A172 (cell line): ENCODE measurements at regions not wholly inside any gene's neighbourhood (a gene's known extent, or its start where the extent isn't known, plus 50 kb on each side); places are given as distances from the start of the nearest gene placed in this dataset.

Experiments
- DNase-seq: peaks from one replicate; pipeline ENCODE4 v3.0.0-alpha.2; 2015; ENCODE audit warnings: low spot score

DNA sequence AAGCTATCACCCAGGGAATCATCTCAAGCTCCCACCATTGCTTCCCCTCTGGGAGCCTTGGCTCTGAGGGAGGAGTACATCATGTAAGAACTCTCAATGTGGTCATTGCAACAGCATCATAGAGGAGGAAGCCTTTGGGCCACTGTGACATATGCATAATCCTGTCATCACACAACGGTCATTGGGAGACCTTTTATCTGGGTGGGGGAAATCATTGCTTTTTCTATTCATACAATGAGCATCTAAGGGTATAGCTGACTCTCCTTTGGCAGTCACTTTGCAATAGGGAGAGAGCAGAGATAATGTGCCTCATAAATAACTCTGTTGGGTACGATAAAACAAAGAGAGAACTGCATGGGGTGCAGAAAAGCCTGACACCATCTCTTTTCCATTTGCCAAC is 155.2 kb upstream of the KCNIP4 start:
- DNase-seq = no peak

DNA sequence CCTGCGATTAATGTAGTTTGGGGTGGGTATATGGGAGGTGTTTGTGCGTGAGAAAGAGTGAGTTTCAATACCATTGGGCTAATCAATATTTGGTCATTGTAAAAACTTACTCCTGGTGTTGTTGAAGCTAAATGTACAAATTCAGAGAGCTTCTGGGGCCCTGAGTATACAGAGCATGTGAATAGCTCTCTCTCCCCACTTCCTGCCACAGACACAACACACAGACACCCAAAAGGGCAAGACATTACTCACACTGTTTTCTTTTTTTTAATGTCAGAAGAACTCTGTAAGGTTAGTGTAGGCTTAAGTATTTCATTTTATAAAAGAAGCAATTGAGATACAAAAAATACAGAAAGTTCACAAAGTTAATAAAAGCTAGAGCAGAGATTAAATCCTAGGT is 151.3 kb upstream of the KCNIP4 start:
- peak; percentile 30 for DNase-seq

DNA sequence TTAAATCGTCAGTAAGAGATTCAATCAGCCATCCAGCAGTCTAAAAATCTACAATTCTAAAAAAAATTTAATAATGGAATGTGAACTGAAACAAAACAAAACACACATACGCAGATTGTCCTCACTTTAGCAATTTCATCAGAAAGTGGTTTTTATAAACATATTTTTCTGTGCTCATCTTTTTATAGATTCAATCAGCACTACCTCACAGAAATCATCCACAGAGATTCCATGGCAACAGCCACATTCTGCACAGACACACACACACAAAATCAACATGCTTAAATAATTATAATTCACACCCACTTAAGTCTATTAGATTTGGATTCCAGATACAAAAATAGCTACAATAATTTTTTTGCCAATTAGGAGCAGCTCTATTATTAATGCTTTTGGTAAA is 149.0 kb upstream of the KCNIP4 start:
- DNase-seq = no peak

DNA sequence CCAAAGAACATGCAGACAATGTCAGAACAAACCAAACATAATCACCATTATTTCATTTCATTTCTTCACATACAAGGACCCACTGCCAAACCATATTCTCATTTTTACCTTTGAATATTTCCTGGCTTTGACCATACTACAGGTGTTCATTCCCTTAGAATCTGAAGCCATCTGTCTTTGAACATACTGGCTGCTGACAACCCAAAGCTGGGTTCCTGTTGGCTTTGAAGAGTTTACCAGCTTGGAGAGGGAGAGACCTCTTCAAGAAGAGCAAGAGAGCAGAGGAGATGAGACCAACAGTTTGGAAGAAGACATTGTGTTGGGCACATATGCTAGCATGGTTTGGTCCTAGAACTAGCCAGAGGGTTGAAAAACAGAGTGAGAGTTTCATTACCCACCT is 145.6 kb upstream of the KCNIP4 start:
- no peak for DNase-seq

GRCh38 chr4:22093126-22093525 is 144.6 kb upstream of the KCNIP4 start:
- no peak for DNase-seq

DNA sequence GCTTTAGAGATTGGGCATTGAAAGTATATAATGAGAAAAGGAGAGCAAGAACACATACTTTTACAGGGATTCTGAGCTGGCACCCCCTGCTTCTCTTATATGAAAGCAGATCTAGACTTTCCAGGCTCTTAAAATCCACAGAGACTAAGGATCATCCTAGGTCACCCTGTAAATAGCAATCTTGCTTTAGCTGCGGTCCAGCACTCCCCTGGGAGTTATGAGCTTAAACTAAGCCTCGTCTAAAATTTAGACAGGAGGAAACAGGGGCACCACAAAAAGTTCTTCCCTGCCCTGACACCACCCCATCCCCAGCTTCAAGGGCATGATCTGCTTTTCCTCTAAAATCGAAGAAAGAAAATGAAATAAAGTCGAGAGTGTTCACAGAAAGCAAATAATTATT is 143.3 kb upstream of the KCNIP4 start:
- no peak for DNase-seq

GRCh38 chr4:22091352-22091717 is 142.8 kb upstream of the KCNIP4 start:
- no peak for DNase-seq

- no peak for DNase-seq
These were observed 142.2 kb upstream of the KCNIP4 start for GRCh38 chr4:22090661-22091351.

DNA sequence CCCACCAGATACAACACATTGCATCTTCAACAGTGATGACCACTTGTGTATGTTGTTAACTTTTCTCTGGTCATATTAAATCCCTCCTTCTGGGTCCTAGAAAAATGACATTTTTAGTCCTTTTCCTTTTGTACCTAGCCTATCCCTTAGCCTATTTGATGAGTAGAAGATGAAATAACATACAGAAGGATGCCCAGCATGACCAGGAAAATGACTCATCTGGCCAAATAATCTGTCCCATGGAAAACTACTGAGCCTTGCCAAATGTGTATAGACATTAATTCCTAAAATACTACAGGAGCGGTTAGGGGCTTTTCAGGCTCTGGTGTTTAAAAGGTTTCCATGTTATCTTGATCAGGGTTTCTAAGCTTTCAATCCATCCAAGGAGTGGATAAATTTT is 129.0 kb upstream of the KCNIP4 start:
- peak; percentile 4 for DNase-seq

DNA sequence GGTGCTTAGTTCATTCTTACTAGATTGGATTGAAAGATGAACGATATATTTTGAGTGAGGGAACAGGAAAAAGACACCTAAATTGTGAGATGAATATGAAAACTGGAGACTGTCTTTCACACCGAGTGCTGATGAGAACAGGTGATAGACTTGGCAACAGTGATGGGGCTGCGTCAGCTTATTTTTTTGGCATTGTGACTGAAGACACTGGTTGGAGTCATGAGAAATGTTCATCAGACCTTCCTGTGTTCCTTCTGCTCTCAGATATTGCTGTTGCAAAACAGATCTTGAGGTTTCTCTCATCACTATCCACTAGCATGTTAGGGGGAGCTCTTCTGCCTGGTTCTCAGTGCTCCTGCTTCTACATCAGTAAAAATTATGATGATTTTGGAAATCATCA is 124.2 kb upstream of the KCNIP4 start:
- no peak for DNase-seq

- DNase-seq = no peak
These were observed 123.7 kb upstream of the KCNIP4 start for GRCh38 chr4:22072240-22072639.

DNA sequence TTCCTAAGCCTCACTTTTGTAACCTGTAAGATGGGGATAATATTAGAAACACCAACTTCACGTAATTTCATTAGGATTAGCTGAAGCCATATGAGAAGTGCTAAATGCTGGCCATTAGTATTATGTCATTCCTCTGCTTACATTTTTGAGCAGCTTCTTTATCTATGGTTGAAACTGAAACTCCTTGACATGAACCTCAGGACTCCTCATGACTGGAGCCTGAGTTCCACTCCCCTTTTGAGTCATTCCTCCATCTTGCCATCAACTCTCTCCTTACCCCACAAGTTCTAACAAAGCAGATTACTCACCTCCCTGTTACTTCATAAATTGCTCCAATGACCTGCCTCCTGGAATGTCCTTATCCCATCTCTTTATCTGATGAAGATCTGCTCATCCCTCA is 123.2 kb upstream of the KCNIP4 start:
- peak; percentile 1 for DNase-seq

GRCh38 chr4:22070256-22070655 is 121.7 kb upstream of the KCNIP4 start:
- DNase-seq = no peak

DNA sequence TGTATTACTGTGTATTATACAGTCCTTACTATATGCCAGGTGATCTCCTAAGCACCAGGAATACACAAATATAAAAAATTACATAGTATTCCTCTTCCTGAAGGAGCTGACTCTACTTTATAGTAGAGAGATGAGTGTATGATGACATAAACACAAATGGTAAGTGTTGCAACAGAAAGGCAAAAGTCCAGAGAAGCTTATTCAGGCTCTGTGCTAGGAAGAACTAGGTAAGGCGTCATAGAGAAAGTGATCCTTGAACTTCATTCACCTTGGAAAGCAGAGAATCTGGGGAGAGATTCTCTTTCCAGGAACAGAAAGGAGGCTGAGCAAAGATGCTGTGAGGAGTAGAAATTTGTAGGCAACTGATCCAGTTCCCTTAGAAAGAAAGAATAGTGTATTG is 115.0 kb upstream of the KCNIP4 start:
- DNase-seq = no peak

GRCh38 chr4:22062676-22063075 is 114.1 kb upstream of the KCNIP4 start:
- no peak for DNase-seq

DNA sequence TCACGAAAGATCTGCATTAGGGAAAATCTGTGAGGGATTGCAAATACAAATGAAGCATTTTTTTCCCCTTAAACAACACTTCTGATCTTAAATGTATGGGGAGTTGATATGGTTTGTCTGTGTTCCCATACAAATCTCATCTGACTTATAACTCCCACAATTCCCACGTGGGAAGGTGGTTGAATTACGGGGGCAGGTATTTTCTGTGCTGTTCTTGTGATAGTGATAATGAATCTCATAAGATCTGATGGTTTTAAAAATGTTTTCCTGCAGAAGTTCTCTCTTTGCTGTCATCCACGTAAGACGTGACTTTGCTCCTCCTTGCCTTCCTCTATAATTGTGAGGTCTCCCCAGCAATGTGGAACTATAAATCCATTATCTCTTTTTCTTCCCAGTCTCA is 107.4 kb upstream of the KCNIP4 start:
- no peak for DNase-seq

DNA sequence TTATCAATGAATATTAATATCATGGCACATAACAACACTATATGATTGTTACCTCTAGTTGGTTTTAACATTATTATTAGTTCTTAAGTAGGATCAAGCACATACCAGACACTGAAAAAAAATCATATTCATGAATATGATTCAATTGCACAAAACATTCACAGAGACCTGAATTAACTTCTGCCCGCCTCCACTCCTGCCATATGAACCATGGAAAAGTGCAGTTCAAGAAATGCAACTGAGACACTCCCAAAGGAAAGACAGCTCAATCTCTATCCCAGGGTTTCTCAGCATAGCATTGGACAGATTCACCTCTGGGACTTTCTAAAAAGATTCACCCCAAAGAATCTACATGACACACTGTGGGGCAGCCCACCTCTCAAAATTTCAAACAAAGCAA is 103.5 kb upstream of the KCNIP4 start:
- DNase-seq = no peak

DNA sequence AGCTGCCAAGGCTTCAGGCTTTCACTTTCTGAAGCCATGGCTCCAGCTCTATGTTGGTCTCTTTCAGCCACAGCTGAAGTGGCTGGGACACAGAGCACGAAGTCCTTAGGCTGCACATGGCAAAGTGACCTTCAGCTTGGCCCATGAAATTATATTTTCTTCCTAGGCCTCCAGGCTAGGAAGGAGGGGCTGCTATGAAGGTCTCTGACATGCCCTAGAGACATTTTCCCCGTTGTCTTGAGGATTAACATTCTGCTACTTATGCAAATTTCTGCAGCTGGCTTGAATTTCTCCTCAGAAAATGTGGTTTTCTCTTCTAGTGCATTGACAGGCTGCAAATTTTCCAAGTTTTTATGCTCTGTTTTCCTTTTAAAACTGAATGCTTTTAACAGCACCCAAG is 99.8 kb upstream of the KCNIP4 start:
- no peak for DNase-seq

GRCh38 chr4:22047793-22048192 is 99.2 kb upstream of the KCNIP4 start:
- DNase-seq = no peak

DNA sequence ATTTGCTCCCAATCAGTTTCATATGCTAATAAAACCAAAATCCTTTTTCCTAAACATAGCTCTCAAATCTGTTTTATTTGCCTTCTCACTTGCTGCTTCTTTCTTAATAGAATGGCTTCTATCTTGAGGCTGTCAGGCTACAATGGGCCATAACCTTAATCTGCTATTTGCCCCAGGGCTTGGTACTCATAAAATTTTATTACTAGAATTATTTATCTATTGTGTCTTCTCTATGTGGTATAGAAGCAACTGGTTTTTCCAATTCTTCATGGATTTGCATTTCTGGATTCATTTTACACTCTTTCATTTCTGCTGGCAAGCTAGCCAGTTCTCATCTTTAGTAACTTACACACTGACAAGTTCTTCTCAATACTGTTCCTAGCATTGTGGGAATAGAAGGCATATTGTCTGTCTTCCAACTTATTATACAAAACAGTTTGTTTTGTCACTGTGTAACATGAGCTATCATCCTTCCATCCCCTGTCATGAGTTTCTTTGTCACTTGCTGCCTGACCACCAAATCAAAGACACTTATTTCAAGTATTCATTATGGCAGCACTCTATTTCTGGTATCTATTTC is 96.6 kb upstream of the KCNIP4 start:
- DNase-seq = no peak

- no peak for DNase-seq
These were observed 82.9 kb upstream of the KCNIP4 start for GRCh38 chr4:22031423-22031822.

GRCh38 chr4:22030881-22031280 is 82.3 kb upstream of the KCNIP4 start:
- DNase-seq = no peak

DNA sequence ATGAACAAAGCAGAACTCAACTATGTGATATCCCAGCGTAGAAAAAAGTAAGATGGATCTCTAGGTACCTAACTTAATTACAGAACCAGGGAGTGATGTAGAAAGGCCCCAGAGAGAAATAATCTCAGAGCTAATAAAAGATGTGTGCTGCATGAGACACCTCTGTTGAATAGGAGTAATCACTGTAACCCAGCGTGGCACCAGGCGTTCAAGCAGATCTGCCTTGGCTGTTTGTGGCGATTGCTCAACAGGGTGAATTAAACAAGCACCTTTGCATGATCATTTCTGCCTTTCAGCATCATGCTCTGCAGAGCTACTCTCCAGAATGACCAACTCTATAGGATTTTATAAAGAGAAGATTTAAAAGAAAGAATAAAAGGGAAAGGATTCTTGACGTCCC is 81.7 kb upstream of the KCNIP4 start:
- DNase-seq = no peak

GRCh38 chr4:22029803-22030202 is 81.2 kb upstream of the KCNIP4 start:
- DNase-seq = no peak
